ENCODE measurements at regions not wholly inside any gene's neighbourhood (a gene's known extent, or its start where the extent isn't known, plus 50 kb on each side); places are given as distances from the start of the nearest gene placed in this dataset.

GRCh38 chr13:54597540-54598088 is 1569.0 kb downstream of the OLFM4 start:
- TF ChIP-seq MYC (IDR thresholded peaks at IDR 0.05; ENCODE audit: low read depth, low read length), result no peak
- TF ChIP-seq MAX (IDR thresholded peaks at IDR 0.05; ENCODE audit: insufficient read depth, insufficient read length), result no peak
- no peak for TF ChIP-seq POLR2AphosphoS5 (IDR thresholded peaks at IDR 0.05; ENCODE audit: insufficient read depth, low read depth, low read length)
- TF ChIP-seq GATA2 (IDR thresholded peaks at IDR 0.05; ENCODE audit: insufficient read depth, insufficient read length, low read depth, low read length), result no peak
- TF ChIP-seq CTCF (IDR thresholded peaks at IDR 0.05; ENCODE audit: extremely low read depth in 1 of 2, insufficient read depth in 1 of 2, low read depth in 1 of 2, low read length in 2 of 2), result no peak
- no peak for TF ChIP-seq EZH2 (IDR thresholded peaks at IDR 0.05; ENCODE audit: borderline replicate concordance, low read depth, low read length, severe bottlenecking)
- no peak for TF ChIP-seq JUN (IDR thresholded peaks at IDR 0.05; ENCODE audit: borderline replicate concordance, insufficient read depth, insufficient read length, low read depth)
- TF ChIP-seq FOS (IDR thresholded peaks at IDR 0.05; ENCODE audit: borderline replicate concordance, insufficient read depth, low read length), result no peak
- TF ChIP-seq POLR2A (IDR thresholded peaks at IDR 0.05; ENCODE audit: low read depth, low read length), result no peak
- intact Hi-C loops (cut with micrococcal nuclease), result no loop called here
- H3K4me2 ChIP-seq (ENCODE audit: insufficient read depth, low read length), result no peak overlapping the region
- DNase-seq (ENCODE audit: low read depth, low spot score), result no peak
- H3K27me3 ChIP-seq (ENCODE audit: control insufficient read depth in 2 of 2, insufficient read depth in 2 of 2, low read length in 2 of 2), result no peaks in the 10 kb centered on the region
- no peak for FAIRE-seq
- no peaks in the 10 kb centered on the region for H3K4me1 ChIP-seq (ENCODE audit: control insufficient read depth, extremely low read depth, insufficient read depth, low read length)
- no peak overlapping the region for H3K4me3 ChIP-seq (replicated peaks in 1 of 3; ENCODE audit: insufficient read depth in 1 of 3, low read depth in 1 of 3, low read length in 3 of 3)
- dilution Hi-C loops (cut with MboI; ENCODE audit: extremely low pct_ligation_motif_present, low sequenced_read_pairs), result no loop called here
- no peak overlapping the region for H2AFZ ChIP-seq (ENCODE audit: low read depth, low read length)
- no peaks in the 10 kb centered on the region for H3K36me3 ChIP-seq (ENCODE audit: control insufficient read depth in 2 of 2, extremely low read depth in 1 of 2, insufficient read depth in 2 of 2, low read length in 2 of 2)
- peaks cover 3% of the 10 kb centered on the region for H3K9me3 ChIP-seq (replicated peaks; ENCODE audit: control insufficient read depth, insufficient read depth, low read length)
- BruUV-seq (replicated peaks), result no TSS peak
- H3K79me2 ChIP-seq (ENCODE audit: control insufficient read depth, insufficient read depth, low read length), result no peaks in the 10 kb centered on the region
- no peaks in the 10 kb centered on the region for H4K20me1 ChIP-seq (replicated peaks; ENCODE audit: control insufficient read depth, extremely low read depth, insufficient read depth, low read length)
- ChIA-PET CTCF (no interaction called here), POLR2A (no interaction called here)
- H3K9me1 ChIP-seq (replicated peaks; ENCODE audit: control insufficient read depth, extremely low read depth, insufficient read depth, low read length), result no peaks in the 10 kb centered on the region
- H3K27ac ChIP-seq (ENCODE audit: insufficient read depth, low read depth, low read length), result no peak overlapping the region
- no peak overlapping the region for H3K9ac ChIP-seq (replicated peaks; ENCODE audit: extremely low read depth, insufficient read depth, low read length)
